ENCODE measurements at regions not wholly inside any gene's neighbourhood (a gene's known extent, or its start where the extent isn't known, plus 50 kb on each side); places are given as distances from the start of the nearest gene placed in this dataset.

- H3K27me3 ChIP-seq (ENCODE audit: insufficient read depth, low read length), result no peaks in the 10 kb centered on the region
- no peaks in the 10 kb centered on the region for H3K4me1 ChIP-seq (ENCODE audit: insufficient read depth, low read length)
- no peak overlapping the region for H2BK15ac ChIP-seq (ENCODE audit: low read depth, low read length)
- H4K20me1 ChIP-seq (ENCODE audit: control insufficient read depth, insufficient read depth, insufficient read length), result no peaks in the 10 kb centered on the region
- H2BK5ac ChIP-seq (ENCODE audit: insufficient read length, low read length), result no peak overlapping the region
- Mint-ChIP-seq H3K36me3 (ENCODE audit: insufficient read depth in 1 of 3, low read depth in 3 of 3) (no peaks in the 10 kb centered on the region), H3K27me3 (ENCODE audit: low read depth) (no peaks in the 10 kb centered on the region), H3K9me3 (no peaks in the 10 kb centered on the region), H3K4me3 (no peak overlapping the region), H3K27ac (no peak overlapping the region), H3K4me1 (no peaks in the 10 kb centered on the region)
- WGBS (ENCODE audit: extremely low coverage, insufficient read length, low lambda C conversion rate), result no CpG with 5 or more reads among the region's 1 CpG
- H3K18ac ChIP-seq (ENCODE audit: insufficient read length, low read depth, low read length), result no peak overlapping the region
- no peak overlapping the region for H3K4ac ChIP-seq (ENCODE audit: low read depth, low read length)
- no peak overlapping the region for H3K4me2 ChIP-seq (ENCODE audit: insufficient read depth, insufficient read length, low read length)
- H3K14ac ChIP-seq (ENCODE audit: insufficient read depth, low read length), result no peak overlapping the region
- no peak for TF ChIP-seq CTCF (conservative IDR thresholded peaks at IDR 0.05)
- no peak overlapping the region for H2BK12ac ChIP-seq (ENCODE audit: insufficient read length, low read depth, low read length)
- H3K79me2 ChIP-seq (ENCODE audit: insufficient read depth, low read length), result no peaks in the 10 kb centered on the region
- no peak overlapping the region for H2AK5ac ChIP-seq (ENCODE audit: insufficient read length, low read length)
- no peak overlapping the region for H3T11ph ChIP-seq (ENCODE audit: low read length)
- no peak overlapping the region for H4K8ac ChIP-seq (replicated peaks; ENCODE audit: insufficient read length, low read depth, low read length)
- no peak overlapping the region for H4K5ac ChIP-seq (ENCODE audit: insufficient read length, low read depth, low read length)
- H3K27ac ChIP-seq (ENCODE audit: insufficient read length, low read depth, low read length), result no peak overlapping the region
- no peak overlapping the region for H3K56ac ChIP-seq (ENCODE audit: insufficient read length, low read depth, low read length)
- H2BK120ac ChIP-seq (ENCODE audit: low read depth, low read length, poor library complexity, severe bottlenecking), result no peak overlapping the region
- no peaks in the 10 kb centered on the region for H3K79me1 ChIP-seq (ENCODE audit: insufficient read depth, low read depth, low read length, poor library complexity, severe bottlenecking)
- H2AFZ ChIP-seq (ENCODE audit: low read length), result no peak overlapping the region
- no peaks in the 10 kb centered on the region for H3K23me2 ChIP-seq (ENCODE audit: insufficient read length, low read depth, low read length, poor library complexity, severe bottlenecking)
- no peak overlapping the region for H3K23ac ChIP-seq (ENCODE audit: insufficient read length, low read depth, low read length)
- no peak overlapping the region for H3K9ac ChIP-seq (ENCODE audit: extremely low read depth, insufficient read length, low read length)
- no peaks in the 10 kb centered on the region for H3K9me3 ChIP-seq (ENCODE audit: control insufficient read depth, low read depth, low read length)
- DNase-seq, result no peak
- no peak overlapping the region for H4K91ac ChIP-seq (ENCODE audit: insufficient read length, low read depth, low read length)
- no peak overlapping the region for H2BK20ac ChIP-seq (ENCODE audit: low read depth, low read length, poor library complexity, severe bottlenecking)
These were observed 1043.0 kb upstream of the C9orf72 start for GRCh38 chr9:28616310-28616709.

Data from H9 (cell line).